Activated CD4-positive, alpha-beta T cell treated with anti-CD3 and anti-CD28 coated beads, Interleukin-2, amount 50 U/mL, for 48 hours (primary cell): ENCODE measurements at regions not wholly inside any gene's neighbourhood (a gene's known extent, or its start where the extent isn't known, plus 50 kb on each side); places are given as distances from the start of the nearest gene placed in this dataset.
"Not testable (repeated sequence)": the region's sequence is repeated elsewhere in the genome, so short reads cannot be mapped to it uniquely, and the experiment has no call there.

ENCODE experiments used
- DNase-seq, 2 experiments: peaks; one replicate each; pipeline ENCODE4 v3.0.0-alpha.2; 2020

- no peak for DNase-seq
Observed at GRCh38 chr14:87407344-87407743, 585.6 kb downstream of the GALC start.

- no peak for DNase-seq
Observed at GRCh38 chr14:87405563-87405962, 587.4 kb downstream of the GALC start.

- no peak for DNase-seq
Observed at GRCh38 chr14:87397499-87397898, 595.5 kb downstream of the GALC start.

GRCh38 chr14:87391066-87391465, 601.9 kb downstream of the GALC start:
- no peak for DNase-seq

GRCh38 chr14:87388946-87389345, 604.0 kb downstream of the GALC start:
- DNase-seq, result no peak

GRCh38 chr14:87387806-87388205, 605.2 kb downstream of the GALC start:
- DNase-seq, result no peak

GRCh38 chr14:87386524-87386923, 606.5 kb downstream of the GALC start:
- no peak for DNase-seq

GRCh38 chr14:87380054-87380453, 612.9 kb downstream of the GALC start:
- no peak for DNase-seq

- DNase-seq, result no peak
Observed at GRCh38 chr14:87368751-87369150, 624.2 kb downstream of the GALC start.

GRCh38 chr14:87360246-87360645, 632.7 kb downstream of the GALC start:
- not testable (repeated sequence) for DNase-seq

GRCh38 chr14:87351007-87351406, 642.0 kb downstream of the GALC start:
- DNase-seq, result no peak

- no peak for DNase-seq
Observed at GRCh38 chr14:87349921-87350320, 643.1 kb downstream of the GALC start.

- DNase-seq, result no peak
Observed at GRCh38 chr14:87343652-87344051, 649.3 kb downstream of the GALC start.

- DNase-seq, result no peak
Observed at GRCh38 chr14:87334997-87335685, 657.8 kb downstream of the GALC start.

- DNase-seq, result no peak
Observed at GRCh38 chr14:87331991-87332390, 661.0 kb downstream of the GALC start.

- DNase-seq, result no peak
Observed at GRCh38 chr14:87325741-87326140, 667.2 kb downstream of the GALC start.

- no peak for DNase-seq
Observed at GRCh38 chr14:87323191-87323590, 669.8 kb downstream of the GALC start.

GRCh38 chr14:87321548-87321947, 671.4 kb downstream of the GALC start:
- no peak for DNase-seq

GRCh38 chr14:87312894-87313205, 680.1 kb downstream of the GALC start:
- no peak for DNase-seq

GRCh38 chr14:87312169-87312893, 680.7 kb downstream of the GALC start:
- no peak for DNase-seq

GRCh38 chr14:87309557-87309956, 683.4 kb downstream of the GALC start:
- DNase-seq, result no peak

GRCh38 chr14:87306409-87307168, 686.4 kb downstream of the GALC start:
- DNase-seq, result no peak

- DNase-seq, result no peak
Observed at GRCh38 chr14:87305345-87305744, 687.6 kb downstream of the GALC start.

GRCh38 chr14:87304404-87304803, 688.6 kb downstream of the GALC start:
- no peak for DNase-seq
